ES-I3 (cell line): ENCODE measurements at regions not wholly inside any gene's neighbourhood (a gene's known extent, or its start where the extent isn't known, plus 50 kb on each side); places are given as distances from the start of the nearest gene placed in this dataset.

ENCODE experiments used
- H3K36me3 ChIP-seq: 2 replicates; pipeline ENCODE4 v1.6.1; 2013; ENCODE audit warnings: mild to moderate bottlenecking, low read length, control low read depth, moderate library complexity; ENCODE audit not compliant: insufficient read depth
- H3K4me1 ChIP-seq: 2 replicates; pipeline ENCODE4 v1.6.1; 2013; ENCODE audit warnings: mild to moderate bottlenecking, control low read depth, low read length; ENCODE audit not compliant: insufficient read depth
- H3K9ac ChIP-seq: 2 replicates; pipeline ENCODE4 v1.6.1; 2013; ENCODE audit warnings: low read depth, mild to moderate bottlenecking, low read length, moderate library complexity
- H3K9me3 ChIP-seq: 2 replicates; pipeline ENCODE4 v1.6.1; 2013; ENCODE audit warnings: mild to moderate bottlenecking, low read length, moderate library complexity; ENCODE audit not compliant: control insufficient read depth, insufficient read depth

DNA sequence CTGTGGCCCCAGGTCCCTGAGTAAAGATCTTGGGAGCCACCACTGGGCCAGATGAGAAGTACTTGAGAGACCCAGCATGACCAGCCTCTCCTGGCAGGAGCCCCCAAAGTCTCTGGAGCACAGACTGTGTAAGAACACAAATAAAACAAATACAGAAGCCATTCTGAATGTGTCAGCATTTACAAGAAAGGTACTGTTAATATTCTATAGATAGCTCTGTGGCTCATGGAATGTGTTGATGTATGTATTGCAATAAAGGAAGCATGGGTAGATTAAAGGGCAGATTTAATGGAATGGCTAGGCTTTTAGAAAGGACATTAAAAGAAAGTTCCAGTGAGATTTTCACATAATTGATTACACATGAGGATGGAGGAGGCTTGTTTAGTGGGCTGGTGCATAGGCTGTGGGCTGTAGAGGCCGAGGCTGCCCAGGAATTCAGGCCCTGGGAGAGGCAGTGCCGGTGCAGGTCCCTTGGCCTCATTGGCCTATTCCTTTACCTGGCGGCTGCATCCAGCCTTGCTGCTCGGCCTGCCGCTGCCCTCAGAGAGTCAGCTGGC is 127.7 kb upstream of the DLX2 start:
- Histone ChIP-seq H3K4me1 (peaks cover 37% of the 10 kb centered on the region), H3K9ac (no peak overlapping the region), H3K36me3 (no peaks in the 10 kb centered on the region), H3K9me3 (no peaks in the 10 kb centered on the region)

DNA sequence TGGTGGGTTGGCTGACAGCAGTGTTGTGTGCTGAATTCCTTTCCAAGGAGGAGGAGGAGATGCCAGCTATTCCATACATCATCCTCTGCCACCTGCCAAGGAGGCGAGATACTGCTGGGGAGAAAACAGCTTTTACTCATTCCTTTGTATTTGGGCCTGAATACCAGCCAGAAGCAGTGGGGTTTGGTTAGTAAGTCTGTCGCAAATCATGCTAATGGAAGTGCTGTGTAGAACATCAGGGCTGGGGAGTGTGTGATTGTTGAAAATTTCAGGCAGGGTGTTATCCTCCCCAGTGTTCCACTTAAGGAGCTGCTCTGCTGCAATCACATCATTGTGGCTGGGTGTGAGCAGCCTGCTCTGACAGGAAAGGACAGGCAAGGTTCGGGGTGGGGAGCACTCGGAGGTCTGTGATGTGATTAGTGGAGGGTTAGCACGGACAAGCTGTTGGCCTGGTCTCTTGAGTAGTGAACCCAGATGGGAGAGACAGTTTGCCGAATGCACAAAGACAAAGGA is 128.2 kb upstream of the DLX2 start:
- H3K4me1 ChIP-seq: peaks cover 41% of the 10 kb centered on the region
- no peaks in the 10 kb centered on the region for H3K36me3 ChIP-seq
- no peaks in the 10 kb centered on the region for H3K9me3 ChIP-seq
- H3K9ac ChIP-seq: no peak overlapping the region

DNA sequence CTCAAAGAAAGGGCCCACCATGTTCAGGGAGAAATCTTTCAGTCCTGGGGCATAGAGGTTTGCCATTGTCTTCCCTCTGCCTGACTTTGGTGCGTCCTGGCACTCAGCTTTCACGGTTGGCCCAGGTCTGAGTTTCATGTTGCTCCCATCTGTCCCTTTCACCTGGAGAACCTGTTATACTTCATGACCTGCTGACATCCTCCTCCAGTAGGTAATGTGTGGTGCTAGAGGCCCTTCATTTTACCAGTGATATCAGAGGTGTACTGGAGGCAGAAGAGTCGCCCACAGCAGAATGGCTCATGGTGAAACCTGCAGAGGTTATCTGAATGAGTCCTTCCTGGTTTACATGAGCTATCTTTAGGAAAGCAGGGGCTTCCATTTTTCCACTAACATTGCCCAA is 128.8 kb upstream of the DLX2 start:
- H3K9me3 ChIP-seq: no peaks in the 10 kb centered on the region
- H3K4me1 ChIP-seq: peaks cover 45% of the 10 kb centered on the region
- H3K9ac ChIP-seq: no peak overlapping the region
- no peaks in the 10 kb centered on the region for H3K36me3 ChIP-seq

DNA sequence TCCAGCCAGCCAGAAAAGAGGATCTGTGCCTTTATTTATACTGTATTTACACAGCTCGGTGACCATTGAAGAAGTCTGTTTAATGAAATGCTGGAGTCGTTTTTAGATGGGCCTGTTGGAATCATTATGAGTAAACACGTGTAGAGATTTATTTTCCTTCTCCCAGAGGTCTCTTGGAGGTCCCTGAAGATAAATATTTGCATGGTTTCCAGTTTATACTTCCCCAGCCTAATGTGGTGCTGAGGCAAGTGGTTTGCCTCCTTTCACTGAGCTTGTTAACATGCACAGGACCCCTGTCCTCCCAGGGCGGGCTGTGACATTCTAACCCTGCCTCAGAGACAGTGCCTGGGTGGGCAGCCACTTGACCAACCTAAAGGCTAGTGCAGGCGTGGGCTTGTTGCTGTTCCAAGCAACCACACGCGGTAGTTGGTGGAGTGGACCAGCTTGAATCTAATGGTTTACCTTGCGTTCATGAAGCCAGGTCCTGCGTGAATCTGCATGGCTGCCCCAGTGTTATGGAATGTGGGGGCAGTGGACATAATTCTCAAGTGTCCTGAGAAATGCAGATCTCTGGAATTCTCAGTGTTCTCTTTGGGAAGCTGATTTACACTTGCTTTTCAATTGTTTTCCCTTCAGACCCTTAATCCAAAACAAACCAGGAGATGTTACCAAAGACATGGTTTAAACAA is 130.2 kb upstream of the DLX2 start:
- Histone ChIP-seq H3K36me3 (no peaks in the 10 kb centered on the region), H3K9me3 (no peaks in the 10 kb centered on the region), H3K4me1 (peaks cover 42% of the 10 kb centered on the region), H3K9ac (no peak overlapping the region)

DNA sequence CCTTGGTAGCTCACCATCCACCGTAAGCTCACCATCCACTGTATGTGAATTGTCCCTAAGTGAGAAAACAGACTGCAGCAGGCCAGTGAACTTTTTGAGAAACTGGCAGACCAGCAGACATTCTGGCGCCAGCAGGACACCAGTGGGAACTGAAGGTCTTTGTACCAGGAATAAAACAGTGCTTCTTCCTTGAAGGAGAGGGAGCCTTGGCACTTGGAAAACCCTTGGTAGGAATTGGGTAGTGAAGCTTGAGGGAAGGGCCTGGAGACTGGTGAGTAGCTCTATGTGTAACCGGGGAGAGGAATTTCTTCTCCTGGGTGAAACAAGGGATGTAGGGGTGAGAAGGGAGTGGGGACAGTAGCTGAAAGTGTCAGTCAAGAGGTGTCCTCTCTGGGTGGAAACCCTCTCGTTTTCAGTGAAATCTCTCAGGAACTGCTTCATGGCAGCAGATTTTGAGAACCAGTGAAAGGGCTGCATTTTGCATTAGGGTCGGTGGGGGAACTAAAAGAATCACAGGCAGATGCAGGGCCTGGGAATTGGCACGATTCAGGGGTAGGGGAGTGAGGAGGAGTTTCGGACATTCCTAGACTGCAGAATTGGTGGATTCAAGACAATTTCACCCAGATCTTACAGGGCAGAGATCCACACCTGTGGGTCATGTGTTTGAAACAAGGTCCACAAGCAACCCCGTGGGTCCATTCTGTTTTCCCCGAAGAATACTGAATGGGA is 131.5 kb upstream of the DLX2 start:
- Histone ChIP-seq H3K9me3 (no peaks in the 10 kb centered on the region), H3K4me1 (peaks cover 41% of the 10 kb centered on the region), H3K36me3 (no peaks in the 10 kb centered on the region), H3K9ac (peak overlapping the region; percentile 41)

DNA sequence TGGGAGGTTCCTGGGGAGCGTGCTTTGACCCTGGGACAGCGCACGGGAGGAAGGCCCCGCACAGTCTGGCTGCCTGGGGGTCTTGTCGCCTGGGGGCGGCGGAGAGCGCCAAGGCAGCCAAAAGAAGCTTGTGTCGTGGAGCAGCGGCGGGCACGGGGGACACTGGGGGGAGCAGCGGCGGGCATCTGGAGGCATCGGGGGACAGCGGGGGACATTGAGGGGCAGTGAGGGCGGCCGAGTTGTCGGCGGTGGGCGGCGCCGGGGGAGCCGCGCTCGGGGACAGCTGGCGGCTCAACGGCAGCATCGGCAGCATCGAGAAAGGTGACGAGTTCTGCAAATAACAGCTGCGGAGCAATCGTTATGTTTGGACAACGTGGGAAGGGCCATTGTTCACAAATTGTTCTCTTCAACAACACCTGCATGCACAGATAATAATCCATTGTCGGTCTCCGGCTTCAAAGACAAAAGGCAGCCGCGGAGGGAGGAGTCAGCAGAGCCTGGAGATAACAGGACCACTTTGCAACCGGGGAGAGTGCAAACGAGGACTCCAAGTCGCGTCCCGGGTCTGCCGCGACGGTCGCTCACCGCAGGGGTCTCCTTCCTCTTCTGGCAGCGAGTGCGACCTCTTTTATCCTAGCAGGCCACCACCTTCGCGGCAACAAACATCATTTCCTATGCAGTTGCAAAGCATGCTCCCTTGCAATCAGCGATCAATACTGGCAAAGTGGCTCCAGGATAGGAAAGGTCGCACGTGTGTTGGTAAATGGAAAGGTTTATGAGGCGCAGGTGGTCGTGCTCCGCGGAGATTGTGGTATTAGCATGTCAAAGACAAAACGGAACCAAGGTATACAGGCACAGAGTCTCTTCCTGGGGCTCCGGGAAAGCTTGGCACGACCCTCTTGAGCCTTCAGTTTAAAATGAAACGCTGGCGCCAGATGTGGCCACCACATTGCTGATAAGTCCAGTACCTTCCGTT is 132.3 kb upstream of the DLX2 start:
- H3K9ac ChIP-seq: peak overlapping the region; percentile 41
- no peaks in the 10 kb centered on the region for H3K36me3 ChIP-seq
- H3K9me3 ChIP-seq: no peaks in the 10 kb centered on the region
- H3K4me1 ChIP-seq: peaks cover 41% of the 10 kb centered on the region

DNA sequence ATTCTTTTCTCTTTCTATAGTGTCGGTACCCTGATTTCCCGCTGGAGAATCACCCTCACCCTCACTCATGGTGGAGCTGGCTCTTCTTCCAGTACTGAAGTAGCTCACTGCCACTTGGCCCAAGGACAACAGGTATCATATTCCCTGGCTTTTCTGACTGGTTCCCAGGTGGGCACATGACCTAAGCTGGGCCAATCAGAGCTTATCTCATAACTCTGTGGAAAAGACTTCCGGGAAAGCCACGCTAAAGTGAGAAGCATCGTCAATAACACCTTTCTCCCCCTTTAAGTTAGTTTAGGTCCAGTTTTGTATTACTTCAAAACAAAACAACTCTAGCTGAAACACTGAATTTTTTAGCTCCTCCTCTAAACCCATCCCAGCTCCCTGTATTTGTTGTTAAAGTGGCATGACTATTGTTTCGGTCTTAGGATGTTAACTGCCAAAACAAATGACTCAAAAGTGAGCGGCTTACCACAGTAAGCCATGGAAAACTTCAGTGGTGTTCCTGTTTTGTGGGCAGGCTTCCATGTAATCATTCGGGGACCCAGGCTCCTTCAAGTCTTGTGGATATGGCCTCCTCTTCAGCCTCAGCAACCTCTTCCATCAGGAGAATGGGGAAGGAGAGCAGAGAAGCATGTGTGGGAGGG is 137.4 kb upstream of the DLX2 start:
- no peaks in the 10 kb centered on the region for H3K36me3 ChIP-seq
- no peaks in the 10 kb centered on the region for H3K9me3 ChIP-seq
- no peak overlapping the region for H3K9ac ChIP-seq
- 0 out of 2 replicates have a peak, but pooled peaks cover 8% of the 10 kb centered on the region for H3K4me1 ChIP-seq

DNA sequence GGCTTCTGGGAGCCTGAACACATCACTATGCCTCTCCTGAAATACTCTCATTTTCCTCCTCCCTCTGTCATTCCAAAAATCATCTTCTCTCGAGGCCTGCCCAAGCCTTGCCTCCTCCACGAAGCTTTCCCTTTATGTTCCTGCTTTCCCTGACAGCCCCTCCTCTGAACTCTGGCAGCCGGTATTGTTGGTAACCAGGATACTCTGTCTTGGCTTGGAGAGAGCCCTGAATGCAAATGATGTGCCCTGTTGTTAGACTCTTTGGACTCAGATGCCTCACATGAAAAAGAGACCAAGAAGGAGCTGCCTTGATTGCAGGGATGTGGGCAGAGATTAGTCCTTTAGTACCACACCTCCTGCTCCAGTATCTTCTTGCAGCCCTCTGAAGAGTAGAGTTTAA is 138.5 kb upstream of the DLX2 start:
- Histone ChIP-seq H3K9ac (no peak overlapping the region), H3K4me1 (peaks cover 2% of the 10 kb centered on the region), H3K9me3 (no peaks in the 10 kb centered on the region; the same call in 1 of the 2 replicates), H3K36me3 (no peaks in the 10 kb centered on the region)

DNA sequence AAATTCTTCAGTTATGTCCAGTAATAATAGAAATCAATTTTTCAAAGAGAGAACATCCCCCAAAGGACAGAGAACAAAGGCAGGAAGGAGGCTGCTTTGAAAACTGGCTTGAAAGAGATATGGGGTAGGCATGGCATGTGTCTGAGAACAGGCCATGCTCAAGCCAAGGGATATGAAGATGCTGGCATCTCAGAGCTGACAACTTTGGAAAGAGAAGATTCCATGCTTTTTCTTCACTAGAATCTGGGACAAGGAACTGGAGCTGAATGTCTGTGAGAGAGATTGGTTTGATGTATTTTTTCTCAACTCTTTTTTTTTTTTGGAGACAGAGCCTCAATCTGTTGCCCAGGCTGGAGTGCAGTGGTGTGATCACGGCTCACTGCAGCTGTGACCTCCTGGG is 139.8 kb upstream of the DLX2 start:
- no peaks in the 10 kb centered on the region for H3K36me3 ChIP-seq
- no peaks in the 10 kb centered on the region; the same call in 1 of the 2 replicates for H3K9me3 ChIP-seq
- peaks cover 12% of the 10 kb centered on the region for H3K4me1 ChIP-seq
- no peak overlapping the region for H3K9ac ChIP-seq

DNA sequence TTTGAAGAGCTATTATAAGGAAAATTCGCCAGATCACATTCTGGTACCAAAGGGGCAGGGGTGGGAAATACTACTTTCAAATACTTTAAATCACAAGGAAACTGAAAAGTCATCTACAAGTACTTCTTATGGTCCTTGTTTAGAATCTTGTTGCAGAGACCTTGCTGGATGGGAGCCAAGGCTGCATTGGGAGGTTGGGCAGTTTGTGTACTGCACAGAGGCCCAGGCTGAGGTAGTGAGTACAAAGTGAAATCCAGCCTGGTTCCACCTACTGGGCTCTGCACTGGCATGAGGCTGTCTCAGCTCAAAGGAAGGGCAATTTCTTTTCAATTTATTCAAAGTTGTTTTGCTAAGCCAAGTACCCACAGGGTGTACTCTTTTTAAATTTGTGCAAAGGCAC is 140.3 kb upstream of the DLX2 start:
- Histone ChIP-seq H3K4me1 (peaks cover 17% of the 10 kb centered on the region), H3K9me3 (no peaks in the 10 kb centered on the region; the same call in 1 of the 2 replicates), H3K36me3 (no peaks in the 10 kb centered on the region), H3K9ac (no peak overlapping the region)

DNA sequence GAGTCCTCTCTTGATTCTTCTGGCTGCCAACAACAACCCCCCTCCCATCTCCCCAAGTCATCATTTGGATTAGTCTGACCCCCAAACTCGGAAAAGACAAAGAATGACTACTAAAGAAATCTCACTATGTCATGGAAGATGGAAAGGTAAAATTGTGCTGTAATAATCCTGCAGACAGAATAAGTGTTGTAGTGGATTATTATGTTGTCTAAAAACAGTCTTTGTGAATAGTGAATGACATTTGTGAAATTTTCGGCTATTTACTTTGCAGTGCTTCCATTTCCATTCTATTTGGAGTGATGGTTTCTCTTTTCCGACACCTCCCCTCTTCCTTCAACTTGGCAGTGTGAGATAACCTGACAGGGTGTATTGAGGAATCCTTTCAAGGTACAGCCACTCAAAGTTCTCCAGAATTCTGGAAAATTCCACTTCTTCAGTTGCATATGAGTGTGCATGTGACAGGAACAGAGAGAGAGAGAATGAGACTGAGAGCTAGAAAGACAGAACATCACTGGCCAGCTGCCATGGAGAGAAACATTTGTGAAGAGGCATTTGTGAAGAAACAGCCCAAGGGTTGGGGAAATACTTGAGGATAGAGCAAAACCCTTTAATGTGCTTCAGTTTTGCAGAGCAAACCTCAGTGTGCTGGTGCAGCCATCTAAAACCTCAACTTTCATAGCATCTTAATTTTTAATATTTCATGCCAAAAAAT is 141.9 kb upstream of the DLX2 start:
- H3K4me1 ChIP-seq: peaks cover 32% of the 10 kb centered on the region
- H3K9ac ChIP-seq: no peak overlapping the region
- H3K36me3 ChIP-seq: no peaks in the 10 kb centered on the region
- H3K9me3 ChIP-seq: no peaks in the 10 kb centered on the region; the same call in 1 of the 2 replicates

DNA sequence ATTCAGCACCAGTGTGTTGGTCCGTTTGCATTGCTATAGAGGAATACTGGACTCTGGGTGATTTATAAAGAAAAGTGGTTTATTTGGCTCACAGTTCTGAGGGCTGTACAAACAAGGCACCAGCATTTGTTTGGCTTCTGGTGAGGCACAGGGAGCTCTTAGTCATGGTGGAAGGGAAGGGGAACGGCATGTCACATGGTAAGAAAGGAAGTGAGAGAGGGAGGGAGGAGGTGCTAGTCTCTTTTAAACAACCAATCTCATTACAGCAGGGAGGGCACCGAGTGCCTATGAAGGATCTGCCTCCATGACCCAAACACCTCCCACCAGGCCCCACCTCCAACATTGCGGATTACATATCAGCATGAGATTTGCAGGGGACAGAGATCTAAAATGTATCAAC is 143.9 kb upstream of the DLX2 start:
- Histone ChIP-seq H3K36me3 (no peaks in the 10 kb centered on the region), H3K9me3 (no peaks in the 10 kb centered on the region; the same call in 1 of the 2 replicates), H3K9ac (peak overlapping the region; percentile 22; the same call in 1 of the 2 replicates), H3K4me1 (peaks cover 43% of the 10 kb centered on the region)

DNA sequence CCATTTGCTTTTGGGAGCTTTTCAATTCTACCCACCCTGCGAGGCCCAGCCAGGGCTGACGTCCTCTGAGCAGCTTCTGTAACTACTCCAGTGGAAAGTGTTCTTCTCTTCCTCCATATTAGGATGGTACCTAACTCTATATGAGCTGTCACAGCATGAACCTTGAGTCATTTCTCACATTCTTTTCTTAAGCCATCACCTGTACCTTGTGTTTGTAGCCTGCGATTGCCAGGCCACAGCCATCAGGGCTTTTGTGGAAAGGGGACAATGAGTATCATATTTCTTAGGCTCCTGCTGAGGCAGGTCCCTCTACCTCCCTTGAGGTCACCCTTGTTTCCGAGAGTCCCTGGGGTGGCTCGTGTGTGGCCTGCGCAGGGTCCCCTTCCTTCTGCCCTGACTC is 144.5 kb upstream of the DLX2 start:
- H3K9ac ChIP-seq: no peak overlapping the region
- H3K4me1 ChIP-seq: peaks cover 49% of the 10 kb centered on the region
- H3K9me3 ChIP-seq: no peaks in the 10 kb centered on the region; the same call in 1 of the 2 replicates
- no peaks in the 10 kb centered on the region for H3K36me3 ChIP-seq
